ENCODE measurements at regions not wholly inside any gene's neighbourhood (a gene's known extent, or its start where the extent isn't known, plus 50 kb on each side); places are given as distances from the start of the nearest gene placed in this dataset.

DNA sequence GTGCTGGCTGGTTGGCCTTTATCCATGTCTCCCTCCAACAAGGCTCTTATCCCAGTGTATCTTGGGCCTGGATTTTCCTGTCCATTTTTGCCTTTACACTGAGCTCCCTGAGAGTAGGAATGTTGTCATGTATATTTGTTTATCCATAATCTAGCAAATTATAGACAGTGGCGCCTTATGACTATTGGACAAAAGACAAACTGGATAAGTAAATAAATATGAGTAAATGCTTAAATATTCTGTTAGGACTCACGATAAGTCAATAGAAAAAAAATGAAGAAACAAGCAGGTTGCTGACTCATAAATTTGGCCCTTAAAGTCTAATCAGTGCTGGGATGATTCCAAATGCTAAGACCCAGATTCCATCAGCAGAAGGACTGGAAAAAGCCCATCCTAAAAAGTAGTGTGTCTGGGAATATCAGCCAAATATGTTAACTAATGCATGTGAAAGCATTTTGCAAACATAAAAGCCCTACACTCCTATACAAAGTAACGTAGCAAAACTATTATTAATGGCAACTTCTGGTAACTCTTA, 55.0 kb upstream of the PCSK2 start:
- Histone ChIP-seq H3K23ac (ENCODE audit: insufficient read length, low read depth, low read length) (no peak overlapping the region), H2BK12ac (ENCODE audit: insufficient read length, low read depth, low read length) (no peak overlapping the region), H3K4ac (ENCODE audit: low read depth, low read length) (no peak overlapping the region), H2BK15ac (ENCODE audit: low read depth, low read length) (no peak overlapping the region), H3K4me2 (ENCODE audit: insufficient read depth, insufficient read length, low read length) (no peak overlapping the region), H3K14ac (ENCODE audit: insufficient read depth, low read length) (no peak overlapping the region), H4K91ac (ENCODE audit: insufficient read length, low read depth, low read length) (no peak overlapping the region), H2AK5ac (ENCODE audit: insufficient read length, low read length) (no peak overlapping the region), H2AFZ (ENCODE audit: low read length) (no peak overlapping the region), H3K56ac (ENCODE audit: insufficient read length, low read depth, low read length) (no peak overlapping the region), H3K27ac (ENCODE audit: insufficient read length, low read depth, low read length) (no peak overlapping the region), H4K5ac (ENCODE audit: insufficient read length, low read depth, low read length) (no peak overlapping the region), H4K8ac (replicated peaks; ENCODE audit: insufficient read length, low read depth, low read length) (no peak overlapping the region), H3K18ac (ENCODE audit: insufficient read length, low read depth, low read length) (no peak overlapping the region), H3K4me1 (ENCODE audit: insufficient read depth, low read length) (no peaks in the 10 kb centered on the region), H2BK5ac (ENCODE audit: insufficient read length, low read length) (no peak overlapping the region), H3K23me2 (ENCODE audit: insufficient read length, low read depth, low read length, poor library complexity, severe bottlenecking) (no peaks in the 10 kb centered on the region), H3T11ph (ENCODE audit: low read length) (no peak overlapping the region), H3K27me3 (ENCODE audit: insufficient read depth, low read length) (no peaks in the 10 kb centered on the region), H2BK120ac (ENCODE audit: low read depth, low read length, poor library complexity, severe bottlenecking) (no peak overlapping the region), H2BK20ac (ENCODE audit: low read depth, low read length, poor library complexity, severe bottlenecking) (no peak overlapping the region), H3K9ac (ENCODE audit: extremely low read depth, insufficient read length, low read length) (no peak overlapping the region), H3K79me2 (ENCODE audit: insufficient read depth, low read length) (no peaks in the 10 kb centered on the region), H4K20me1 (ENCODE audit: control insufficient read depth, insufficient read depth, insufficient read length) (no peaks in the 10 kb centered on the region), H3K9me3 (ENCODE audit: control insufficient read depth, low read depth, low read length) (no peaks in the 10 kb centered on the region), H3K79me1 (ENCODE audit: insufficient read depth, low read depth, low read length, poor library complexity, severe bottlenecking) (no peaks in the 10 kb centered on the region)
- no peak for DNase-seq
- WGBS (ENCODE audit: extremely low coverage, insufficient read length, low lambda C conversion rate), result no CpG with 5 or more reads among the region's 3 CpGs
- H3K27me3 Mint-ChIP-seq (ENCODE audit: low read depth), result no peaks in the 10 kb centered on the region
- H3K4me1 Mint-ChIP-seq, result peaks cover 4 to 8% of the 10 kb centered on the region in 2 experiments
- H3K9me3 Mint-ChIP-seq, result no peaks in the 10 kb centered on the region
- H3K4me3 Mint-ChIP-seq, result no peak overlapping the region
- H3K36me3 Mint-ChIP-seq (ENCODE audit: insufficient read depth in 1 of 3, low read depth in 3 of 3), result no peaks in the 10 kb centered on the region
- no peak overlapping the region for H3K27ac Mint-ChIP-seq
- TF ChIP-seq, protein P1, sequence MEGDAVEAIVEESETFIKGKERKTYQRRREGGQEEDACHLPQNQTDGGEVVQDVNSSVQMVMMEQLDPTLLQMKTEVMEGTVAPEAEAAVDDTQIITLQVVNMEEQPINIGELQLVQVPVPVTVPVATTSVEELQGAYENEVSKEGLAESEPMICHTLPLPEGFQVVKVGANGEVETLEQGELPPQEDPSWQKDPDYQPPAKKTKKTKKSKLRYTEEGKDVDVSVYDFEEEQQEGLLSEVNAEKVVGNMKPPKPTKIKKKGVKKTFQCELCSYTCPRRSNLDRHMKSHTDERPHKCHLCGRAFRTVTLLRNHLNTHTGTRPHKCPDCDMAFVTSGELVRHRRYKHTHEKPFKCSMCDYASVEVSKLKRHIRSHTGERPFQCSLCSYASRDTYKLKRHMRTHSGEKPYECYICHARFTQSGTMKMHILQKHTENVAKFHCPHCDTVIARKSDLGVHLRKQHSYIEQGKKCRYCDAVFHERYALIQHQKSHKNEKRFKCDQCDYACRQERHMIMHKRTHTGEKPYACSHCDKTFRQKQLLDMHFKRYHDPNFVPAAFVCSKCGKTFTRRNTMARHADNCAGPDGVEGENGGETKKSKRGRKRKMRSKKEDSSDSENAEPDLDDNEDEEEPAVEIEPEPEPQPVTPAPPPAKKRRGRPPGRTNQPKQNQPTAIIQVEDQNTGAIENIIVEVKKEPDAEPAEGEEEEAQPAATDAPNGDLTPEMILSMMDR (conservative IDR thresholded peaks at IDR 0.05), result no peak

Data from H9 (cell line).